HTR-8/SVneo (cell line): ENCODE measurements at regions not wholly inside any gene's neighbourhood (a gene's known extent, or its start where the extent isn't known, plus 50 kb on each side); places are given as distances from the start of the nearest gene placed in this dataset.

Source experiments
- DNase-seq: peaks from one replicate; pipeline ENCODE4 v3.0.0; 2011; ENCODE audit warnings: low spot score, mixed read lengths; ENCODE audit not compliant: insufficient read length
- FAIRE-seq: peaks from 2 replicates; lab custom pipeline; 2011; peaks lifted over from hg19 to GRCh38; lab: Jason Lieb, UNC

DNA sequence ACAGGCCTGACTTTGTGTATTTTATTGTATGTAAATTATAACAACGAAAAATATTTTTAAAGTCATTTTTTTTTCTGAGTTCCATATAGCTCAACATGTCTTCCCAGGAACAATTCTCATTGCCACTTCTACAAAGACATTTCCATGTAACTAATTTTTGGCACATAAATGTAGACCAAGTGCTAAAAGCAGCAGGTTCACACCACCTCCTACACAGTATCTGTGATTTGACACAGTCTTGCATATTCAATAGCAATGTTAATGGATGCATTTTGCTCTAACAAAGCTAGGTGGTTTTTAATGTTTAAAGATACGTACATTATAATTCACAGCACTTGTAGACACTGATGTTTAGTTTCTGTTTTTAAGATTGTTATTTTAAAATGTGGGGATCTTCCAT lies 346.5 kb downstream of the GPAM start:
- FAIRE-seq (no peak), DNase-seq (no peak)

DNA sequence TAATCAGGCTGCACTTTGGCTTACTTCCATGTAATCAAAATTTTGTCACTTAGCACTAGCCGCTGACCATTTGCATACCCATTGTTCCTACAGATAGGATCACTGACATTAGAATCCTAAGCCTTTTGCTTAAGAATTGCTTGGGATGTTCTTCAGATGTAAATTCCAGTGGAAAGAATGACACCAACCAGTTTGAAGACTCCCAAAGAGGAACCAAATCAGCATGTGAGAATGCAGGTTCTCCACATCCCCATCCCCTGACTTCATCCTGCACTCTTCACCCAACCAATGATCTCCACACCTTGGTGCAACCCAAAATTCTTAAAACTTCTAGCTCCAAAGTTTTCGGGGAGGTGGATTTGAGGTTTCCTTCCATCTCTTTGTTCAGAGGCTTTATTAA lies 345.6 kb downstream of the GPAM start:
- DNase-seq: no peak
- FAIRE-seq: no peak

DNA sequence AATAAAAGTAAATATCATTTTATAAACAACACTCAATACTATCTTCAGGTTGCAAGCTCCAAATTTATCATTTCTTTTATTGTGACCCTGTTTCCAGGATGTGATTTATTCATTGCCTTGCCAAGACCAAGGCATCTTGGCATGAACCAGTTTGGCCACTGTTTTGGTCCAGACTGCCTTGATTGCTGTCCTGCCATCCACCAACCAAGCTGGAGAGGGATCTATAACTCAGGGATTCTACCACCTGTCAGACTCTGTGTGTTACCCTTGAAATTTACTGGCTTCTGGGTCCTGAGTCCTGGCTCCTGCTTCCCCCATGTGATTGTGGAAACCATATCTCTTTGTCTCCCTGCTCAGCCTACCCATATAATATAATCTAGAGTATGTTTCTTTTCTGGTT lies 343.0 kb downstream of the GPAM start:
- no peak for FAIRE-seq
- no peak for DNase-seq

DNA sequence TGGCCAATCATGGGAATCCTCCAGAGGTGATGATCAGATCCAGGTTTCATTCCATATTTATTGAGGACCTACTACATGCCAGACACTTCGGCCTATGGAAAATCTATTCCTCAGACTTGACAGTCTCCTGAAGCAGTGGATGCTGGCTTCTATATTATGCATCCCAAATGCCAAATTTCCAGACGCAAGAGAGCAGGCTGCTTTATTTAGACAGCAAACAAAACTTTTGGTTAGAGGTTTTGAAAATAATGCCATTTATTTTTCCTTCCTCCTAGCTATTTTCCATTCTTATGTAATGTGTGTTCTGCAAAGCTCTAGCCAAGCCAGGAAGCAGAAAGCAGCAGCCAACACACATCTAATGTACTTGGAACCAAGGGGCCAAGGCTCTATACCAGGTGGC lies 330.8 kb downstream of the GPAM start:
- FAIRE-seq (no peak), DNase-seq (no peak)

DNA sequence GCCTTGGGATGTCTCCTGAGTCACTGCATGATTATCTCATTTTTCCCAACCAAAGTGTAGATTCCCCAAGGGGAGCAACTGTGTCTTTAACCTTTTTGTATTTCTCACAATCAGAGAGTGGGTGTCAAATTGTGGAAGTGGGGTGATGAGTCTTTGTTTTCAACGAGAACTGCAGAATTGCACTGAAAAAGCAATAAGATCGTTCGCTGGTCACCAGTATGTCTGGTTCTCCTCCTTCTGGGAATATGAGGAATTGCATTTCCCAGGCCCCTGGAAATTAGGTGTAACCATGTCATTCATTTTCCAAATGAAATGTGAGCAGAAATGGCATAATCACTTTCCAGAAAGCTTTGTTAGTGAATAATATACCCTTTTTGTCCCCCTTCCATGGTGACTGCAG lies 326.9 kb downstream of the GPAM start:
- FAIRE-seq (no peak), DNase-seq (no peak)

DNA sequence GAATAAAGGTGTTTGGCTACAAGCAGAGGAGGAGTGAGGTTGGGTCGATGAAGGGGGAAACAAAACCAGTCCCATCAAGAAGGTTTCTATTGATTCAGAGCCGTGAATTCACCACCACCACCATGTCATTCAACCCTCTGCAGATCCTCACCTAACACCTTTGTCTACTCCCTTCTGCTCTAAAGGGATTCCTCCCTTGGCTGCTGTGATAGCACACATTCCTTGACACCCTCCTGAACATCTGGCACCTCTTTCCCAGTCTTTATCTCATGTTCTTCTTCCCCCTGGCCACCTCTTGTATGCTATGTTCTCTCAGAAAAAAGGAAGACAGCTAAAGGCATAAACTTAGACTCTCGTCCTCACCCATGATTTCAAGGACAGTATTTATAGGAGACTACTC lies 318.0 kb downstream of the GPAM start:
- no peak for DNase-seq
- FAIRE-seq: no peak

DNA sequence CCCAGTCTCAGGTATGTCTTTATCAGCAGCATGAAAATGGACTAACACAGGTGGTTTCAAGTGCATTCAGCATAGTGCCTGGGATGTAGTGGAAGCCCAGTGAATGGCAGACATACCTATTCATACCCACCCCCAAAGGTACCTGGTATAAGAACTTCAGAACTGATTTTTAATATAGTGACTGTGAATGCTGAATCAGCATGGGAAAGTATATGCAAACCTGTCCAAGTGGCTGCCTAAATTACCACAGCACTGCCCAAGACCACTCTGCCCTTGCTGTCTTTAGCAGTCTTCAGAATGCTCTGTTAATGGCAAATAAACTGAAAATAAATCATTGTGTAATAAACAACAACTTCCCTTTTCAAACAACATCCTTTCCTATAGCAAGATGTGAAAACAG lies 312.1 kb downstream of the GPAM start:
- DNase-seq: no peak
- no peak for FAIRE-seq

DNA sequence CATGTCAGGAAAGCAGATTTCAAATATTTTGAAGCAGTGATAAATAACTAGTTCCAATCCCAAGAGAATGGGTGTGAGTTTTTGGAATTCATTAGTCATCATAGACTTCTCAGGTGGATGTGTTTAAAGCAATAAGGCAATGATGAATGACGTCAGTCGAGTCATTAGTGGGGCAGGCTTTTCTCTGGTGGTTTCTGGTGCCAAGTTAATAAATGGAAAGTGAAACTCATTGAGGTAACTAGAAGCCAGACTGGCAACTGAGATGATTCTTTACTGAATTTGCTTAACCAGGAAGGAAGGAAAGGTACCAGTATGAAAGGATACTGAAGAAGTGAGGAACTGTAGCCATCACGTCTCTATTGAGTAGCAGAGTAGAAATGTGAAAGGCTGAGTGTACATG lies 311.0 kb downstream of the GPAM start:
- FAIRE-seq (no peak), DNase-seq (no peak)

DNA sequence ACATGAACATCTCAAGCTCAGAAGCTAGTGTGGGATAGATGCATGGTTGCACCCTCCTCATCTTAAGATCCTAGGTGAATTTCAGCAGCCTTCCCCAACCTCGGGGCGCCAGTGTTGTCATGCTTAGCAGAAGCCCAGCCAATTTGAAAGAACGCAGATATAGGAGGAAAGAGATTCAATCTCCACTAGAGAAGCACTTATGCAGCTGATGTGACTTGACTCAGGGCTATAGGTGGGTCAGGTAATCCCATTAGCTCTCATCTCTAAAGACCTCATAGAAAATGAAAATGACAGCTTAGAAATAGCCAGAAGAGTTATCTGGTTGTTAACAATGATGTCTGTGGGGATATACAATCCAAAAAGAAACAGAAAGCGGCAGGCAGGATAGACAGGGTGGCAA lies 310.5 kb downstream of the GPAM start:
- no peak for FAIRE-seq
- no peak for DNase-seq

DNA sequence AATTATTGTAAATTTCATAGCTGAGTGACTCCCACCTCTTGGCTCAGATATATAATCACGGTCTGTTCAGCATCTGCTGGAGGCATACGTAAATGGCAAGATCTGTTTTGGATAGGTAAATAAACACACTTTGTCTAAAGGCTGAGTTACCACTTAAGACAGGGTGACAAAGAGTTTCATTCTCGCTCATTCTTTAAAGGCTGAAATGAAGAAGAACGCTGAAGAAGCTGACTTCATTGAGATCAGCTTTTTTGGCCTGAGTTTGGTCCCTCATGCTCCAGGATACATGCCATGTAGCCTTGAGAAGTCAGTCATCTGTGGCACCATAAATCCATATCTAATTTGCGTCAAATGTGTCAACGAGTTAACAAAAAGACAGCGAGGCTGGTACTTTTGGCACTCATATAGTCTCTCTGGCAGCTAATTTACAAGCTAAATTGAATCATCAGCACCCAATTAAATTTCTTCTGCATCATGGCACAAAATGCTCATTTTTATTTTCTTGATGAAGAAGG lies 309.9 kb downstream of the GPAM start:
- no peak for FAIRE-seq

DNA sequence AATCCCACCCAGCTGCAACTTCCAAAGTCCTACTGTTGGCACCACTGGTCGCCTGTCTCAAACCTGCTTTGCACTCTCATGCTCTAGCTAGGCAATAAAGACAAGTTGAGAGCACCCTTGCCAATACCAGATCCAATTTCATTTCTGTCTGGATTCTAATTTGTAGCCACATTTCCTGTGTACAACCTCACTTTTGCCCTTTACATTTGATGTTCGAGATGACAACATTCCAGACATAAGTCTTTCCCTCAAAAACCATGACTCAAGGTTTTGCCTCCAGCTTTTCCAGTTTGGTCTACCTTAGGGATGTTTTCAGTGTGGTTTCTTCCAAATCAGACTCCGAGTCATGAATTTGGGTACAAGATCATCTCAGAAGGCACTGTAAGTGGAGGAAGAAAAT lies 309.0 kb downstream of the GPAM start:
- DNase-seq: no peak
- no peak for FAIRE-seq

More for the DNA sequence above, 309.9 kb downstream of the GPAM start:
- DNase-seq: no peak

DNA sequence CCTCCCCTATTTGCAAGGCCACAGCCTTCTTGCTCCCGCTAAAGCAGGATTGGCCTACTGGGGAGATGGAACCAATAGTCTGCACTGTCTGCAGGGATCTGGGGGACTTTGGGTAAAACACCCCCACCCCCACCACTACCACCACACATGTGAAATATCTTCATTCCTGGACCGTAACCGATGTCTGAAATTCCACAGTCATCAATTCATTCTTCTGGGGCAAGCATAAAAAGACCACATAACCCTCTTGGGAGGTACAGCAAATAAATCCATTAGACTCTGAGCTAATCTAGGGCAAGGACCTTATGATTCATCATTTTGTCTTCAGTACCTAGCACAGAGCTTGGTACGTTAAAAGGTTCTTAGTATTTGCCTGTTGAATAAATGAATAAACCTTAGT lies 307.8 kb downstream of the GPAM start:
- FAIRE-seq (no peak), DNase-seq (no peak)

DNA sequence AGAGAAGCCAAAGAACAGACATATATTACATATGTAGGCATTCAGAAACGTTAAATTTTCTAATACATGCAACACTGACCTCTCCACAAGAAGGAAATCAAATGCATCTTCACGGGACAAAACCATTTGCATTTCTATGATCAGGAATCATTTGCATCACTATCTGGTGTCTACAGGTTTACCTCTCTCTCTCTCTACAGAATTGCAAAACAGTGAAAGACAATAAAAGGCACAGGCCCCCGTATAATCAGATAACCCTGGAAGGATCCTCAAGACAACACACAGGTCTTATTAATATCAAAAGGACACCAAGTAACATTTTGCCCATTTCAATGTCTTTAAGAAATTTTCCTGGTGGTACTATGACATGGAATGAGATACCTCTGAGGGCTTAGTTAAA lies 306.3 kb downstream of the GPAM start:
- DNase-seq (no peak), FAIRE-seq (no peak)

DNA sequence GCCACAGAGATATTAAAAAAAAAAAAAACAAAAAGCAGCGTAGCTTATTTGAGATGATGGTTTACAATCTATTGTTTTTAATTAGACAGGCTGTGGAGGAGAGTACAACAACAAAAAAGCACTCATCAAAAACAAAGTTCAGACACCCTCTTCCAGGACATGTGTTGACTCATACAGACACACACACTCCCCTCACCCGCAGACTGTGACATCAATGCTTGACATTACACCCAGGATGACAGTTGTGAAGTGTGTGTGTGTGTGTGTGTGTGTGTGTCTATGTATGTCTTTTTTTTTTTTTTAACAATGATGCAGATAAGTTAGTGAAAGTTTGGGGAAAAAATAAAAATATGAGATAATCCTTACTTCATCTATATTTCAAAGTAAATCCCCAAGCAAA lies 303.6 kb downstream of the GPAM start:
- no peak for DNase-seq
- no peak for FAIRE-seq

DNA sequence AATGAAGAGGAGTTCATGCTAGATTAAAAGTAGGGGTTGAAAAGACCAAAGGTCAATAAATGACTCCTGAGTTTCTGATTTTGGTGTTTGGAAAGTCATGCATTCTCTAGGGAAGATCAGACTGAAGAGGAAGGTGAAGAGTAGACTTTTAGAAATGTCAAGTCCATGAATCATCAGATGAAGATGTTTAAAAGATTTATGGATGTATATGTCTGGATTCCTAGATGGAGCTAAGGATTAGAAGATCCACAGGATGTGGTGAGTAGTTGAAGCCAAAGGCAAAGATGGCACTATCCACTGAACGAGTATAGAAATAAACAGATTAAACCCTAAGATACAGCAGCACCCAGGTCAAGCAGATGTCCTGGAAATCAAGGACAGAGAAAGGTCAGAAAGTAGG lies 298.5 kb downstream of the GPAM start:
- FAIRE-seq (no peak), DNase-seq (no peak)

DNA sequence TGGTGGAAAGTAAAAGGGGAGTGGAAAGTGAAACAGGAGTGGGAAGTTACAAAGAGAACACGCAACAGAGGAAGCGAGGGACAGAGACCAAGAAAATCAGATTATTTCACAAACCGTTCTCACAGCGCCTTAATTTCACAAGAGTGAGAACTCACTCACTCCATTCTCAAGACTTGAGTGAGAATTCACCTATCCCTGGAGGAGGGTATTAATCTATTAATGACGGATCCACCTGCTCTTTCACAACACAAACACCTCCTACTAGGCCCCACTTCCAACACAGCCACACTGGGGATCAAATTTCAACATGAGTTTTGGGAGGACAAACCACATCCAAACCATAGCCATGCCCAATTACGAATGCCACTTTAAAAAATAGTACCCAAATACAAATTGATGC lies 297.6 kb downstream of the GPAM start:
- DNase-seq (no peak), FAIRE-seq (no peak)

DNA sequence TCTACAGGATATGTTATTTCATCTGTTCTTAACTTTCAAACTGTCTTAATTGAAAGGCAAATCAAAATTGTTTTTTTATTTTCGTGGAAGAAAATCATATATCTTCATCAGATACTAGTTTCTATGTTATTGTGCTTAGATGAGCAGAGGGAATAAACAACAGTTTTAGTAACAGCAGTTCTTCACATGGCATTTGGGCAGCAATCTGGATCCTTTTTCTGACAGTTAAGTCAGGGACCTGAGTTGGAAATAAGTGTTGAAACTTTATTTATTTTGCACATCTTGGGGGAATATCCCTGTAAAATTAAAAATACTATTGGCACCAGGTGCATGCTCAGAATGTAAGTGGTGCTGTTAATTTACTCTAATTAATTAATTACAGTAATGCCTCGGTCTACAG lies 296.3 kb downstream of the GPAM start:
- DNase-seq: no peak
- FAIRE-seq: no peak

DNA sequence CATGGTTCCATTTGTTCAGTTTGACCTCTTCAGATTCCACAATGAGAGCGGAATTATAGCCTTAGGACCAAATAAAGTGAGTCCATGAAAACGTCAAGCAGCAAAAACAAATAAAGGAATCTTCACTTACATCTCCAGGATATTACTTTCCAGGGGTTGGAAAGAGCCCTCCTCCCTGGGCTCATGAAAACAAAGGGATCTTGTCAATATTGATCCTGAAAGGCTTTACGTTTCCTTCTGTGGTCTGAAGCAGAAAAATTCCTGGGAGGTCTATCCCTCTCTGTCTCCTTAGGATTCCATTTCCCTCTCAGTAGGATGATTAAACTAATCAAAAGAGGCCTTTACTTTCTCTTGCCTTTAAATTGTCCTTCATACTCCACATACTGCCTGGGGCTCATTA lies 293.5 kb downstream of the GPAM start:
- FAIRE-seq: no peak
- DNase-seq: no peak

DNA sequence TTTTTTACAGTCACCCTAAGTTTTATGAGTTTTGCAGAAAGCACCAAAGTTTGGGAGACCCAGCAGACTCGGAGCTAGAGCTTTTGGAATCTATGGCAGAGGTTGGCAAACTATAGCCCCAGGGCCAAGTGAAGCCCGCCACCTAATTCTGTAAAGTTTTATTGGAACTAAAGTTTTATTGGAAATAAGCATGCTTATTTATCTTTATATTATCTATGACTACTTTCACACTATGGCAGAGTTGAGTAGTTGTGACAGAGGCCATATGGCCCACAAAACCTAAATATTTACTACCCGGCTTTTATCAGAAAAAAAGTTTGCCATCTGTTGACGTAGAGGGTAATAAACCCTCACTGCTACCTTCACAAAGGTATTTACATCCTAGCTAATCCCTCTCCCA lies 267.6 kb downstream of the GPAM start:
- no peak for FAIRE-seq

DNA sequence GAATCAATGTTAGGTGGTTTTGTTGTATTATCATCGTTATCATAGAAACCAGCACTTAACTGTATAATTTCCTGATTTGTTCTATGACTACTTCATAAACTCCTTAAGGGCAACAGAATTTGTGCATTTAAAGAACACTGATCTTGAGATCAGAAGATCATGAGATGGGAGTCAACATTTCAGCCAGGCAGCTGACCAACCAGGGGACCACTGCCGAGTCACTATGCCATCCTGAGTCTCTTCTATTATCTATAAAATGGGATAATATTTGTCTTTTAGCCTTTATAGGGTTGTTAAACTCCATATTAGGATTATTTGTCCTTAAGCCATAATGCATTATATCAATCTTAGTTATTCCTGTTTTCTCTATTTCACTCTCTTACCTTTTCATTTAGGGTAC lies 261.7 kb downstream of the GPAM start:
- no peak for DNase-seq
- FAIRE-seq: no peak

More for the DNA sequence above, 267.6 kb downstream of the GPAM start:
- no peak for DNase-seq

DNA sequence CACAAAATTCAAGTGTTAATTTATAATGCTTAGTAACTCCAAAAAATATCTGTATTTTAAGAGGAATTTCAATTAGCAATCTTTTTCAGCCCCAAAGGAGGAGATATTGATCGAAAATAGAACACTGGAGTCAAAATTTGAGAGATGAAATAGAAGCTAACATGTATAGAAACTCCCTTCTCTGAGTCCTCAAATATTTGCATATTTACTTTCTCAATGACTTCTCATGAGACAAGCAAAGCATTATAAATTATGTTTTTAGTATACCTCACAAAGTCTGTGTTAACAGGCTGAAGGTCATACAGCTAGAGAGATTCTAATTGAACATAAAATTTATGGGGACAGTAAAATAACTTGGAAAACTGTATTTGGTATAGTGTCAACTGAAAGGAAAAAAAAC lies 260.5 kb downstream of the GPAM start:
- FAIRE-seq (no peak), DNase-seq (no peak)

DNA sequence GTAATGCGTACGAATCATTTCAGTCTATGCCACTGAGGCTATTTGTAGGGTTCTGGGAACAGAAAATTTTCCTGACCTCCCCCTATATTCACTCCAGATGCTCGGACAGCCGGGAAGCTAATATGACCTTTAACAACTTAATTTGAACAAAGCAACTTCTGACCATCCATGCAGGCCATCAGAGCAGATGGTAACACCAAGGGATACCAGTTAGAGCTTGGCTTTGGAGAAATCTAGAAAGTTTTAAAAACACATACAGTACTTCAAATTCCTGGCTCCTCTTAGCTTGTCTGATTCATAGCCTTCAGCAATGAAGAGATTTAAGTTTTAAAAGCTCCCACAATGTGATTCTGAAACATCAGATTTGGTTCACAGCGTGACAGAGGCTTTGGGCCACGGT lies 257.3 kb downstream of the GPAM start:
- DNase-seq: no peak
- no peak for FAIRE-seq

DNA sequence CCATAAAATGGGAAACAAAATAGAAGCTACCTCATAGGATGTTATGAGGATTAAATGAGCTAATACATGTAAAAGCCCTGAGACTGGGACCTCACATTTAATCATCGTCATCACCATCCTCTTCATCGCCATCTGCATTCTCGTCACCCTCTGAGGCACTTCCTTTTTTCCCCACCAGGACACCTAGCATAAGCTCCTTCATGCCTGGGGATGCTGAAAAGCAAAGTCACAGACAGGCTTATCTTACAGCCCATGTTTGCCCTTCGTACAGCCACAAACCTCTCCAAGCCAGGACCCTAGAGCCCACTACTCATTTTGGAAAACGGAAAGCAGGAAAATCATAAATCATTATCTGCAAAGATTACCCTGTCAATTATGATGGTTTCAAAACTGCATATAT lies 249.6 kb downstream of the GPAM start:
- FAIRE-seq: no peak
- DNase-seq: no peak
